HG03354 (cell line): ENCODE measurements at regions not wholly inside any gene's neighbourhood (a gene's known extent, or its start where the extent isn't known, plus 50 kb on each side); places are given as distances from the start of the nearest gene placed in this dataset.
"Not testable (repeated sequence)": the region's sequence is repeated elsewhere in the genome, so short reads cannot be mapped to it uniquely, and the experiment has no call there.

Source experiments
- ATAC-seq: cut with Tn5 transposase; IDR thresholded peaks from one replicate; pipeline ENCODE4 v1.9.1; 2021; ENCODE audit warnings: mild to moderate bottlenecking; ENCODE audit not compliant: unreplicated experiment, poor library complexity, severe bottlenecking

DNA sequence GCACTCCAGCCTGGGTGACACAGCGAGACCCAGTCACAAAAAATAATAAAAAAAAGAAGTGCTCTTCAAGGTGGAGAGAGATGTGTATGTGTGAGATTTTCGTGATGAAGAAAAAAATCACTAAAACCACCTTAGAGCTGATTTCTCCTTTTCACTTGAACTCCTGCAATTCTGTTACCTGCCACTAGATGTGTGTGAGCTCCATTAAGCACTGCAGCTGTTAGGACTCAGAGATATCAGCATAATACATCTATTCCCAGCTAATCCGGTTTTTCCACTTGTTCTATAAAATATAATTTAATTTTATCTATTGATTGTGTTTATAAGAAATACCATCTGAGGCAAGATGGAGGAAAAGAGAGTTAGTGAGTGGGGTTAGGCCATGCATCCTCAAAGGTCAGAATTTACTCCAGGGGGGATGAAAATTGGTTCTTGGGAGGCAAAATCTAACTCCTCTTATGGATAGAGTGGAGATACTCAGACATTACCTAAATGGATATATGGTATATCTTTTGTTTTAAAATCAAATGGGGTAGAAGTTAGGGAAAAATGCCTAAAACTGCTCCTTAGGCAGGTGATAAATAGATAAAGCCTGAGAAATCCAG is 152.7 kb downstream of the IL20RB start:
- ATAC-seq, result peak; percentile 86

DNA sequence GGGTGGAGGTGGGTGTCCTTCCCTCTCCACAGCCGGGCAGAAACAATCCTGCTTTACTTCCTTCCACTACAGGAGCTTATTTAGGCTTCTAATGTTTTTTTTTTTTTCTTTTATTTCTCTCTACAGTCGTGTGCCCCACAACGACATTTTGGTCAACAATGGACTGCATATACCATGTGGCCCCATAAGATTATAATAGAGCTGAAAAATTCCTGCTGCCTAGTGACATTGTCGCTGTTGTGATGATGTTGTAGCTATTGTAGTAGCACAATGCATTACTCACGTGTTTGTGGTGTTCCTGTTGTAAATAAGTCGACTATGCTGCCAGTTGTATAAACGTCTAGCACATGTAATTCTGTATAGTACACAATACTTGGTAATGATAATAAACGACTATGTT is 153.7 kb downstream of the IL20RB start:
- ATAC-seq, result no peak

DNA sequence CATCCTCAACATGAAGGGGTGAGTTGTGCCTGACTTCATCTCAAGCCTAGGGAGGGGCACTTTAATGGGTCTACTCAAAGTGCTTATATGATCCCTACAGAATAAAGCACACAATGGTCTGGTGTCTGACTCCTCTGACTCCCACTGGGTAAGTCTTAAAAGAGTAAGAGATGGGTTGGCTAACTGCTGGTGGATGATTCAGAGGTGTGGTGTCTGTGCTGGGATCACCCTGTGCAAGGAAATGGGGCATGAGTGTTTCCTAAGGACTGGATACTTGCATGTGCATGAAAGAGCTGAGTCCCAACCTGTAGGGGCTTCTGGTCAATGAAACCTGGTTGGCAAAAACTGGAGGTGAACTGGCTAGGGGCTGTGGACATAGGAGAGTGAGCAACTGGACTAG is 158.8 kb downstream of the IL20RB start:
- ATAC-seq, result no peak

DNA sequence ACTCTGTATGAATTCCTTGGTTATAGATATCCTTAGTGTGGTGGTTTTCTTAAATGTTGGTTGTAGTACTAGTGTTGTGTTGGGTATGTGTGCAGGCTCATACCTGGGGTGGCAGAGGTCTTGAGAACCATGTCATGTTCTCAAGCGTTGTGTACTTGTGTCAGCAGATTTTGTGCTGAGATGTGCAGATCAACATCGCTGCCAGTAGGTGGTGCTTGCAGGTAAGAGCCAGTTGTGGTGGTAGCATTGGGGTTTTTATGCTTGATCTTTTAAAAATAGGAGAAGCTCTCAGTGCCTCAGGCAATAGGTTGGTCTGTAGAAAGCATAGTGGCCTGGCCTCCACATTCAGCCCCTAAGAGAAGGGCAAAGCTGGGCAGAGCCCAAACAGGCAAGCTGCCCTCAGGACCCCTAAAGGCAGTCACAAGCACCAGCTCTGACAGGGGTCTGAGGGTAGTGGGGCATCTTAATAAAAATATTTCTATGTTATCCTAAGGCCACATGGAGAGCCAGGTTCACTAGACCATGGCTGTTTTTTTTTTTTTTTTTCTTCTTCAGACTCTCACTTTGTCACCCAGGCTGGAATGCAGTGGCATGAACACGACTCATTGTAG is 164.0 kb downstream of the IL20RB start:
- ATAC-seq, result peak; percentile 89

DNA sequence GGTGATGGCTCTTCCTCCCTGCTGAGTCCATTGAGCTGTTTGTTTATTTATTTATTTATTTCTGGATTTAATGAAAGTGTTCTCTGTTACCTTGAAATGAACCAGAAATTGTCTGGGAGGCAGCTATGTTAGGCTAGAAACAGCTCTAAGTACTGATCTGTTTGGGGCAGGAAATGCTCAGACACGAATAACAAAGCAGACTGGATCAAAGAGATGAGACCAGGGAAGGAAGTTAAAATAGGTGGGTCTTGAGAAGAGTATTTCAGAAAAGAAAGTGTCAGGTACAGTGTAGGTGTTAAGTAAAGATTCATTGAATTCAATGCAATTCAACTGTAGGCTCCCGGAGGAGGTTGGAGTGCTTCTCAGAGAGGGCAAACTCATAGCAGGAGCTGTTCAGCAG is 173.3 kb downstream of the IL20RB start:
- no peak for ATAC-seq

DNA sequence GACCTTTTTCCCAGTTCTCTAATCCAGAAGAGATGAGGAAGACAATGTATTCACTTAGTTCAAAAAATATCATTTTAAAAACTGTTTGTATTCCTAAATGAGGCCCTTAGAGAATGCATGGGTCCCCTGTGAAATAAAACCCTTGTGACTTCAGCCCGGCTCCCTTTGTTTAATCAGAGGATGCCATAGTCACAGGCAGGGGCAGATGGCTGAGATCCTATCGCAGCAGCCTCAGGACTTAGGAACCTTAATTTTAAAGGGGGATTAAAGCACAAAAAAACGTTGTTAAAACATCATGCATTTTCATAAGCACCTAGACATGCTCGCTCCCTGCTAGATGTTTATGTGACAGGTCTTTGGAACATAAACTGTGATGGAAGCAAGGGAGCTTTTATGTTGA is 176.6 kb downstream of the IL20RB start:
- no peak for ATAC-seq

DNA sequence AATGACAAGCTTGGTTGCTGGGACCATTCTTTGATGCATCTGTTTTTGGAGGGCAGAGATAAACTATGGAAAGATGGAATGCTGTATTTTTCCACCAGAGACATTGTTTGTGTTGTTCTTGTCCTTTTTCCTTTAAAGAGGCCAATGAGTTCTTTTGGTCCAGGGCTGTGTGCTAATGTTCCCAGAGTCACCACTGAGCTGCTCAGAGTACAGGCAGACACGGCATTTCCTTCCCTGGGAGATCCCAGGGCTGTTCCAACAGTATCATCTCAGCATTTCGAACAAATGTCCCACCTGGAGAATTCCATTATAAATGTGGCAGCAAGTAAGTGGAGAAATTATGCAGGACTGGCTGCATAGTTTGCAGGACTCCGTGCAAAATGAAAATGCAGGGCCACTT is 190.6 kb downstream of the IL20RB start:
- no peak for ATAC-seq

DNA sequence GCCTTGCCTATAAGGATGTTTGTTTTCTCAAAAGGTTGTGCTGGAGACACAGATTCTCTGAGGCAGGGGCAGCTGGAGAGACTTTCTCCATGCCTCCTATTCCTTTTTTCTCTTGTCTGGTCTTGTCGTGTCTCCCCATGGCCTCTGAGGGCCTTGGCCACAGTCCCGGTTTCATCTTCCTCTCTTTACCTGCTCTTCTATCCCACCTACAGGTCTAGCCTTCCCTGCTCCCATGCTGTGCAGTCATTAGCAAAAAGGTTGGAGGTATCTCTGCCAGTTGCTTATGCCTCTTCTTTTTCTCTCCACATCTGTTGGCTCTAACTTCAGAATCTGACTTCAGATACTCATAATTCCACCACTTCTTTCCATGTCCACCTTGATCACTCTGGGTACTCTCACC is 191.1 kb downstream of the IL20RB start:
- no peak for ATAC-seq

DNA sequence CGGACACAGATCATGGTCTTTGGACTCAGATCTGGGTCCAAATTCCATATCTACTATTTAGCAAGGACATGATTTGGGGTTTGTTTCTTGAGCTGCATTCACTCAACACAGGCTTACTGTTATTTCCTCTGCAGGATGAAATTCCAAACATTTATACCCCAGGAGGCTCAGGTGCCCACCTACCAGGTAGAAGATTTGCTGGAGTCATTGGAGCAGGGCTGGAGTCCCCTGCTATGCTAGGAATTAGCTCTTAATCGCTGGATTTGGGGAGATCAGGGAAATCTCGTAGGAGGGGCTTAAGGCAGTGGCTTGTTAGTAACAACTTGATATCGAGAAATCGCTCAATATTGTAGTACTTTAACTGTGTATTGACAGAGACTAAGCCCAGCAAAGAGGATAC is 193.0 kb downstream of the IL20RB start:
- no peak for ATAC-seq

DNA sequence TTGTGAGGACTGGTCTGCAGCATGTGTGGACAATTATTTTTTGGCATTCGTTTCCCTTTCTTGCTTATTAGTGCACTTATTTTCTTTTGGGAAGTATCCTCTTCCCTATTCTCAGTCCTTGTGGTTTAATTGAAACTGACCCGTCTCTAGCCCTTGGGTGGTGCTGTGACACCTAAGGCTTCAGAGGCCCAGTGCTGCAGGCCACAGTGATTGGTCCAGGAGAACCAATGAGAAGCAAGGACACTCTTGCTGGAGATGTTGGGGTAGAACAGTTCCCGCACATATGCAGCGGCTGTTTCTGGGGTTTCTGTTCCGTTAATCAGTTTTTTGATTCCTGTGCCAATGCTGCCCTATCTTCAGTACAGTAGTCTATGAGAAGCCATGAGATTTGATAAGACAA is 195.3 kb downstream of the IL20RB start:
- not testable (repeated sequence) for ATAC-seq

DNA sequence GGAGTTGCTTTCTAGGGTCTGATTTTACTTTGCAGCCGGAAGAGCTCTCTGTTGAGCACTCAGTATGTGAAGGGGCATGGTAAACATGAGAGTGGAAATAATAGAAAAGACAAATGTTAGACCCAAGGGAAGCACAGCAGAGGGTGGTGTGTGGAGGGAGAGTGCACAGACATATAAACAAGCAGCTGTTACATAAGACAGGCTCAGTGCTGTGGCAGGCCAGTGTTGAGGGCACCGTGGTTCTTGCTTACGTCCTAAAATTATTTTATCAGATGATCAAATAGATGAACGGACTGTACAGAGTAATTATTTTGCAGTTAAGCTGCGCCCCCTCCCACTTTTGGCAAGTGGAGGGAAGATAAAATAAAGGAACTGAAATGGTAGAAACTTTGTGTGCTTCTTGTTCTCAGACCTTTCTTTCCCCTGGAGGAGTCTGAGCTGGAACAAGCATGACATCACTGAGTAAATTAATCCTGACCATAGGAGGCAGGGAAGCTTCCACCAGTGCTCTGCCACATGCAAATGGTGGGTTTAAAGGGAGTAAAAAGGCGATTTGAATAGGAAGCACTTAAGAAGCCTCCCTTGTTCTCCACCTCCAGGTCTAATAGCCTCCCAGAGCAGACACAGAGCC is 205.6 kb downstream of the IL20RB start:
- no peak for ATAC-seq

DNA sequence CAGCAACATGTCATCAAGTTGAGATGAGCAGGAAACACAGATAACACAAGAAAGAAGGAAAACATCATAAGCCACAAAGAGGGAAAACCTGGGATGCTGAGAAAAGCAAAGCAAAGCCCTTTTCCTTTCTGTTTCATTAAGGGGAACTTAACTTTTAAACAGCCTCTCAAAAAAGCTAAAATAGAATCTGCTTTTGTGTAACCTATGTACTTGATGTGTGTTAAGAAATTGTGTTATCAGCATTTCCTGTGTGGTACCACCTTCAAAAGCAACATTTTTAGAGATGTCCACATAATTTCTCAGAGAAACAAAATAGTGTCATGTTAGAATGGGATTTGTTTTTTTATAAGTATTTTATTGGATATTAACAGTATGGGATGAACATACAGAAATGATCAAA is 206.2 kb downstream of the IL20RB start:
- ATAC-seq, result no peak

DNA sequence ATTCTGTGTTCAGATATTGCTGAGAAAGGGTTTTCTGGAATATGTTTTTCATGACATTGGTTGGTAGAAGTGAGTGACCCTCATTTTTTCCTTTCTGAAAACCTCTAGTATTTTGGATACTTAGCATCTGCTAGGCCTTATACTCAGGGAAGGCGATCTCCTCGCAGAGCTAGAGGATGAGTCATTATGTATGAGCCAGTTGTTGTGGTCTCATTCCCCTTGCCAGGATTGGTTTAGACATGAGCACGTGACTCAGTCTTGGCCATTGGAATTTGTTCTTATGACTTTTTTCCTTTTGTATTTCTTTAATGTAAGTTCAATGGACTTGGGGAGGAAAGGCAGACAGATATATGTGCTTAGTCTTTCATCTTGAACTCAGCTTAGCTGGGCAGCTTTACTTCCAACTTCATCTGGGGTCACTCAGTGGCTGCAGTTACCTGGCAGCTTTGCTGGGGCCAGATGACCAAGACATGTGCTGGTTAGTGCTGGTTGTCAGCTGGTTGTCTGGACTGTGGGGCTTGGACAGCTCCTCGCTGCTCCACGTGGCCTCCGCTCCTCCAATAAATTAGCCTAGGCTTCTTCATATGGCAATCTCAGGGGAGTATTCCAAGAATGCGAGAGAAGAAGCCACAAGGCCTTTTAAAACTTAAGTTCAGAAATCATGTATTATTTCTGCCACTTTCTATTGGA is 207.5 kb downstream of the IL20RB start:
- no peak for ATAC-seq

DNA sequence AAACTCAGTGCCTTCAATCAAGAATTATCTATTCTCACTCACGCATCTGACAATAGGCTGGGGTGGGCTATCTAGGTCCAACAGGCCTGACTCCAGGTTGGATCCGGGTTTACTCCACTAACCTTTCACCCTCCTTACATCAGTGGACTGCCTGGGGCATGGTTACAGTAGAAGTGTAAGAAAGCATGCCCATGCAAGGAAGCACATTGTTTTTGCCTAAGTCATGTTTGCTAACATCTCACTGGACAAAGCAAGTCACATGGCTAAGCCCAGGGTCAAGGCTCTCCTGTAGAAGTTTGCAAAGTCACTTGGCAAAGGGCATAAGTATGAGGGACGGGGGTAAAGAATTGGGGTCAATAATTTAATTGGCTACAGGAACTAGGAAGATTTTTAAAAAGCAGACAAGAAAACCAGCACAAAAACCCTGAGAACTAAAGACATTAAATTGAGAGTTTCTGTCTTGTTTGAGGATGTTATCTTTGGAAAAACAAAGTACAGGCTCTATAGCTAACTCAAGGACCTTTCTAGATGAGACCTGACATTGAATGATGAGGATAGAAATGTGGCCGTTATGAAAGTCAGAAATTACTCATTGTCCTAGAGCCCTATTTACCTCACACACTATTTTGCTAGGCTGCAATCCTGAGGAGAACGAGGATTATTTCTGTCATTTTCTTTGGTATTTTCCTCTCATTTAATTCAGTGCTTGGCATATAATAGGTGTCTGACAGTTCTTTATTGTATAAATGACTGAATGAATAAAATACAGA is 214.2 kb downstream of the IL20RB start:
- no peak for ATAC-seq

DNA sequence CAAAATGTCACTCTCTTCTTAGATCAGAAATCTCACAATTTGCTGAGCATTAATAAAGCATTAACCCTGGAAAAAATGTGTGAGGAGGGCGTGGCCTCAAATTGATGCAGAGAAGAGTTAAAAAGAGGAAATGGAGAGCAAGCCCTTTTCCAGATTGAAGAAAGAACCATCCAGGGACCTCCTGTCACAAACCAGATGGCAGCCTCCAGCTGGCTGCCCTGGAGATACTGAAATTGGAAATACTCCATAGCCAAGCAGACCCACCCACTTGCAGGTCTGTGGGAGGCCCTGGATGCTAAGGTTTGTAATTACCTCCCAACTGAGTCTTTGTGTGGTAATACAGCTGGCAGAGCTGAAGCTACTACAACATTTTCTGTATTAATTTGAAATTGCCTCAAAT is 214.9 kb downstream of the IL20RB start:
- no peak for ATAC-seq

DNA sequence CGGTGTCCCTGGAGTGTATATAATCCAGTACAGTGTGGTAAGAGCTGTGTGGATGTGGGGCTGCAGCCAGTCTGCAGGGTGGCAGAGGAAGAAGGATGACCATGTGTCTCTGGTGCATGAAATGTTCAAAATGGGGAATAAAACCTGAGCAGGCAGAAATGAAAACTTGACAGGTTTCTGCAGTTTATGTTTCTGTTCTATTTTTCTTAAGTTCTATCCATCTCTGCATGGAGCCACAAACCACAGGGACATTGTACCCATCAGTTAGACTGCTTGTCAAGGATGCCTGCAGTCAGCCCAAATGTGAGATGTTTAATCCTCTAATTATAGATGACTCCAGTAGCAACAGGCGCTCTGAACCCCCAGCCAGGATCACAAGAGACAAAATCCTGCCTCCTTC is 216.7 kb downstream of the IL20RB start:
- ATAC-seq, result no peak

DNA sequence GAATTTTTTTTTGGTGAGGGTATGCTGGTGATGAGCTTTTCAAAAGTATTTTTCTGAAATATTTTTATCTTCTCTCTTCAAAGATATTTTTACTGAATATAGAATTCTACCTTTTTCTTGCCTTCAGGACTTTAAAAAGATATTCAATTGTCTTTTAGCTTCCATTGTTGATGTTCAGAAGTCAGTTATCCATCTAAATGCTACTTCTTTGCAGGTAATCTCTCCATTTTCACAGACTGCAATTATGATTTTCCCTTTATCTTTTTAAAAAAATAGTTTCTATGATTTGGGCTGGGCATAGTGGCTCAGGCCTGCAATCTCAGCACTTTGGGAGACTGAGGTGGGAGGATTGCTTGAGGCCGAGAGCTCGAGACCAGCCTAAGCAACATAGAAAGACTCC is 222.4 kb downstream of the IL20RB start:
- no peak for ATAC-seq

DNA sequence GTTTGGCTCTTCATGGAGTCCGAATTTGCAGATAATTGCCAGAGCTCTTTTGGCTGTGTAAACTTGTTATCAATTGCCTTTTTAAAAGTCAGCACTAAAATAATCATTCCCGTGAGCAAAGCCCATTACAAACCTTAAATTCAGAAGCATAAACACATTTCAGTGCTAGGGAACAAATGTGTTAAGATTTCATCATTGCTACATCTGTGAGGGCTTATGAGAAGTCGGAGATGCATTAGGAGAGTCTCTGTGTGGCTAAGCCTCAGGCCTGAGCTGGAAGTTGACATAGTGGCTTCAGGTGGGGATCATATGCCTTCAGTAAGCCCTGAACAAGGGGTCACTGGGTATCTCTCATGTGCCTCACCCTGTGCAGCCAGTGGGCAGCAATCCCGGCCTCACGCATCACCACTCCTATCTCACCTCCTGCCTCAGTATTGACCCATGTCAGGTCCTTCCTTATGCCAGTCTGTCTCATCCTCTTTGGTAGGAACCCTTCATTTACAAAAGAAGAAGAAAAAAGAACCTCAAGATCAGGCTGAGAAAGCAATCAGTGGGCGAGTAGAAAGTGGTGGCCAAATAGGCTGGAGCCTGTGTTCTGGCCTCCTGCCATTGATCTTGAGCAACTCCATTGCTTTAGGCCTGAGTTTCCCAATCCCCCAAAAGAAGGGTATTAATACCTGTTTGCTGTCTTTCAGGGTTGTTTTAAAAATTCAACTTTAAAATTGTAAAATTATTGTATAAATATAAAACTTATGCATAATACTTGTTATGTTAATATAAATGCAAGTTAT is 233.5 kb downstream of the IL20RB start:
- ATAC-seq, result no peak

DNA sequence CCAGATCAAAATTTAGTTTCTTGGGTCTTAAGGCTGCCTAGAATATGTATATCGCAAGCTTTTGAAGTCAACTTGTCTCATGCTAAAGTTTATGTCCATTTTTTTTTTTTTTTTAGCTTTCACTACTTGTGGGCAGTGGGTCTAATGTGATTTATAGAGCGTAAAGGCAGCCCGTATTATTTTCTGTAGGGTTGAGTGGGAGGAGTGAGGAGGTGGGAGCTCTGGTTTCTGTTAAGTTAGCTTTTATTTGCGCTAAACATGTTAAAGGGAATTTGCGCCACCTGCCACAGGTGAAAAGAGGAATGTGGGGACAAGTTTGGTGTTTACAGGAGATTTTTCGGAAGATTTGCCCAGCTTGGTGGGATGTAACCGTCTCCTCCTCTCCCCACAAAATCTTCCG is 234.2 kb downstream of the IL20RB start:
- ATAC-seq, result no peak

DNA sequence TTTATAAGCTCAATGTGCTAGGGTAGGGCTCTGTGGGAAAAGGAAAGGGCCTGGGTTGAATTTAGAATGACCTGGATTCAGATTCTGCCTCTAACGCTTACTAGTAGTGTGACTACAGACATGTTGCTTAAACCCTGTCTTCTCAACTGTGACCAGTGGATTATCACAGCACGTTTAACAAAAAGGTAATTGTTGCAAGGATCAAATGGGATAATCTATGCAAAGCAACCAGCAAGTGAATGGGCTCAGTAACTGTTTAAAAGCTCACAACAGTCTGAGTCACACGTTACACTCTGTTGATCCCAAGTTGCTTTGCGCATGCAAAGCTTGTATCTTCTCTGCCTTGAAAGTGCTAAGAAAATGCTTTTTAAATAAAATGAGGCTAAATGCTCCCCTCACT is 236.5 kb downstream of the IL20RB start:
- ATAC-seq, result no peak
